Osteoblast (primary cell): ENCODE measurements at regions not wholly inside any gene's neighbourhood (a gene's known extent, or its start where the extent isn't known, plus 50 kb on each side); places are given as distances from the start of the nearest gene placed in this dataset.

ENCODE experiments used
- DNase-seq: peaks from one replicate; pipeline ENCODE4 v3.0.0; 2011; ENCODE audit warnings: low spot score, mixed read lengths; ENCODE audit not compliant: insufficient read length; ENCODE audit errors: missing footprints
- H2AFZ ChIP-seq: 2 replicates; pipeline ENCODE4 v1.6.0; 2011; ENCODE audit warnings: mild to moderate bottlenecking, low read length
- H3K27ac ChIP-seq: 2 replicates; pipeline ENCODE4 v1.5.1; 2011; ENCODE audit warnings: mild to moderate bottlenecking, low read depth, low read length, moderate library complexity
- H3K27me3 ChIP-seq: 2 replicates; pipeline ENCODE4 v1.6.0; 2012; ENCODE audit warnings: mild to moderate bottlenecking, control low read depth, inconsistent platforms, low read length, moderate library complexity; ENCODE audit not compliant: insufficient read depth
- H3K36me3 ChIP-seq: 2 replicates; pipeline ENCODE4 v1.5.1; 2011; ENCODE audit warnings: mild to moderate bottlenecking, low read length, control low read depth, moderate library complexity; ENCODE audit not compliant: insufficient read depth
- H3K4me1 ChIP-seq: 2 replicates; pipeline ENCODE4 v1.5.1; 2011; ENCODE audit warnings: mild to moderate bottlenecking, low read length, control low read depth, moderate library complexity; ENCODE audit not compliant: insufficient read depth
- H3K4me2 ChIP-seq: 2 replicates; pipeline ENCODE4 v1.6.0; 2011; ENCODE audit warnings: mild to moderate bottlenecking, low read length; ENCODE audit not compliant: insufficient read depth
- H3K4me3 ChIP-seq: fragments of 200-600 bp; sonication (generic); 3 replicates; pipeline ENCODE4 v1.5.1; 2012; ENCODE audit warnings: mild to moderate bottlenecking, low read length, inconsistent platforms; ENCODE audit not compliant: insufficient read depth
- H3K79me2 ChIP-seq: 2 replicates; pipeline ENCODE4 v1.6.0; 2012; ENCODE audit warnings: mild to moderate bottlenecking, low read length, control low read depth, inconsistent platforms; ENCODE audit not compliant: insufficient read depth
- H3K9me3 ChIP-seq: 2 replicates; pipeline ENCODE4 v1.5.1; 2011; ENCODE audit warnings: low read depth, low read length, control low read depth
- H4K20me1 ChIP-seq: 2 replicates; pipeline ENCODE4 v1.6.0; 2012; ENCODE audit warnings: mild to moderate bottlenecking, low read length, control low read depth; ENCODE audit not compliant: insufficient read depth
- CTCF ChIP-seq: IDR thresholded peaks from 2 replicates; pipeline ENCODE4 v1.5.1; 2011; ENCODE audit warnings: mild to moderate bottlenecking, low read depth, low read length, moderate library complexity; ENCODE audit errors: extremely low read depth

- Histone ChIP-seq H3K4me2 (no peak overlapping the region), H3K27me3 (no peaks in the 10 kb centered on the region), H3K36me3 (no peaks in the 10 kb centered on the region), H3K9me3 (no peaks in the 10 kb centered on the region), H3K79me2 (no peaks in the 10 kb centered on the region), H4K20me1 (no peaks in the 10 kb centered on the region), H3K27ac (no peak overlapping the region), H2AFZ (no peak overlapping the region), H3K4me1 (no peaks in the 10 kb centered on the region), H3K4me3 (no peak overlapping the region)
- no peak for TF ChIP-seq CTCF
- no peak for DNase-seq
Observed at GRCh38 chr22:49291169-49291568, 536.5 kb downstream of the BRD1 start.

GRCh38 chr22:49290711-49291110, 537.0 kb downstream of the BRD1 start:
- H3K9me3 ChIP-seq = no peaks in the 10 kb centered on the region
- H3K4me1 ChIP-seq = no peaks in the 10 kb centered on the region
- no peaks in the 10 kb centered on the region for H3K79me2 ChIP-seq
- TF ChIP-seq CTCF = no peak
- H3K4me3 ChIP-seq = no peak overlapping the region
- H3K4me2 ChIP-seq = no peak overlapping the region
- H2AFZ ChIP-seq = no peak overlapping the region
- H3K36me3 ChIP-seq = no peaks in the 10 kb centered on the region
- no peaks in the 10 kb centered on the region for H4K20me1 ChIP-seq
- no peak for DNase-seq
- no peak overlapping the region for H3K27ac ChIP-seq
- H3K27me3 ChIP-seq = no peaks in the 10 kb centered on the region

GRCh38 chr22:49289822-49290679, 537.6 kb downstream of the BRD1 start:
- H3K4me3 ChIP-seq = no peak overlapping the region
- TF ChIP-seq CTCF = no peak
- H3K27me3 ChIP-seq = no peaks in the 10 kb centered on the region
- no peak overlapping the region for H3K4me2 ChIP-seq
- no peaks in the 10 kb centered on the region for H3K36me3 ChIP-seq
- no peak overlapping the region for H2AFZ ChIP-seq
- no peak overlapping the region for H3K27ac ChIP-seq
- H3K4me1 ChIP-seq = no peaks in the 10 kb centered on the region
- no peaks in the 10 kb centered on the region for H3K9me3 ChIP-seq
- no peaks in the 10 kb centered on the region for H4K20me1 ChIP-seq
- no peaks in the 10 kb centered on the region for H3K79me2 ChIP-seq
- DNase-seq = no peak

GRCh38 chr22:49286181-49286760, 541.4 kb downstream of the BRD1 start:
- TF ChIP-seq CTCF = no peak

More at GRCh38 chr22:49286181-49286760, 541.4 kb downstream of the BRD1 start:
- Histone ChIP-seq H3K36me3 (no peaks in the 10 kb centered on the region), H3K27ac (no peak overlapping the region), H3K79me2 (no peaks in the 10 kb centered on the region), H3K9me3 (no peaks in the 10 kb centered on the region), H4K20me1 (no peaks in the 10 kb centered on the region), H3K27me3 (no peaks in the 10 kb centered on the region), H3K4me2 (no peak overlapping the region), H3K4me1 (no peaks in the 10 kb centered on the region), H3K4me3 (no peak overlapping the region), H2AFZ (no peak overlapping the region)
- DNase-seq = no peak
